ENCODE measurements at regions not wholly inside any gene's neighbourhood (a gene's known extent, or its start where the extent isn't known, plus 50 kb on each side); places are given as distances from the start of the nearest gene placed in this dataset.

GRCh38 chr9:18371141-18371540 lies 102.8 kb upstream of the ADAMTSL1 start:
- Mint-ChIP-seq H3K4me3 (no peak overlapping the region), H3K4me1 (no peaks in the 10 kb centered on the region), H3K27me3 (peaks cover 4% of the 10 kb centered on the region), H3K27ac (no peak overlapping the region), H3K9me3 (ENCODE audit: insufficient read depth) (no peaks in the 10 kb centered on the region)
- intact Hi-C loops (cut with micrococcal nuclease), result no loop called here
- Histone ChIP-seq H3K9me3 (ENCODE audit: control extremely low read depth in 1 of 3, control insufficient read depth in 2 of 3, insufficient read depth in 1 of 3, low read length in 2 of 3) (peaks cover 0 to 3% (median 0%) of the 10 kb centered on the region in 3 donors), H3K79me2 (ENCODE audit: control insufficient read depth, insufficient read depth, low read length) (no peaks in the 10 kb centered on the region), H4K20me1 (ENCODE audit: control insufficient read depth, insufficient read depth, low read length, poor library complexity, severe bottlenecking) (no peaks in the 10 kb centered on the region), H3K36me3 (replicated peaks in 1 of 2; ENCODE audit: control extremely low read depth in 1 of 2, control insufficient read depth in 1 of 2, extremely low read depth in 1 of 2, insufficient read depth in 2 of 2, low read length in 1 of 2) (no peaks in the 10 kb centered on the region), H3K4me2 (replicated peaks; ENCODE audit: low read depth, low read length, poor library complexity, severe bottlenecking) (no peak overlapping the region), H3K27ac (ENCODE audit: low read length in 2 of 2) (no peak overlapping the region), H2AFZ (ENCODE audit: insufficient read depth, low read depth, low read length, poor library complexity, severe bottlenecking) (no peak overlapping the region), H3K27me3 (replicated peaks in 1 of 4; ENCODE audit: control extremely low read depth in 1 of 4, control insufficient read depth in 3 of 4, insufficient read depth in 4 of 4, low read length in 3 of 4) (no peaks in the 10 kb centered on the region), H3K4me3 (ENCODE audit: control extremely low read depth in 1 of 5, extremely low read depth in 1 of 5, insufficient read depth in 1 of 5, low read depth in 2 of 5, low read length in 4 of 5) (no peak overlapping the region), H3K9ac (ENCODE audit: low read length) (no peak overlapping the region), H3K4me1 (ENCODE audit: control insufficient read depth in 2 of 2, insufficient read depth in 2 of 2, low read length in 2 of 2) (no peaks in the 10 kb centered on the region)
- no peak for TF ChIP-seq EZH2 (IDR thresholded peaks at IDR 0.05; ENCODE audit: borderline replicate concordance, insufficient read depth, low read depth, low read length, poor library complexity, severe bottlenecking)
- TF ChIP-seq, protein P1, sequence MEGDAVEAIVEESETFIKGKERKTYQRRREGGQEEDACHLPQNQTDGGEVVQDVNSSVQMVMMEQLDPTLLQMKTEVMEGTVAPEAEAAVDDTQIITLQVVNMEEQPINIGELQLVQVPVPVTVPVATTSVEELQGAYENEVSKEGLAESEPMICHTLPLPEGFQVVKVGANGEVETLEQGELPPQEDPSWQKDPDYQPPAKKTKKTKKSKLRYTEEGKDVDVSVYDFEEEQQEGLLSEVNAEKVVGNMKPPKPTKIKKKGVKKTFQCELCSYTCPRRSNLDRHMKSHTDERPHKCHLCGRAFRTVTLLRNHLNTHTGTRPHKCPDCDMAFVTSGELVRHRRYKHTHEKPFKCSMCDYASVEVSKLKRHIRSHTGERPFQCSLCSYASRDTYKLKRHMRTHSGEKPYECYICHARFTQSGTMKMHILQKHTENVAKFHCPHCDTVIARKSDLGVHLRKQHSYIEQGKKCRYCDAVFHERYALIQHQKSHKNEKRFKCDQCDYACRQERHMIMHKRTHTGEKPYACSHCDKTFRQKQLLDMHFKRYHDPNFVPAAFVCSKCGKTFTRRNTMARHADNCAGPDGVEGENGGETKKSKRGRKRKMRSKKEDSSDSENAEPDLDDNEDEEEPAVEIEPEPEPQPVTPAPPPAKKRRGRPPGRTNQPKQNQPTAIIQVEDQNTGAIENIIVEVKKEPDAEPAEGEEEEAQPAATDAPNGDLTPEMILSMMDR (IDR thresholded peaks at IDR 0.05), result no peak
- CTCF ChIA-PET, result no interaction called here
- POLR2A ChIA-PET, result no interaction called here
- ATAC-seq (ENCODE audit: low read depth), result no peak
- no peak for DNase-seq

DNA sequence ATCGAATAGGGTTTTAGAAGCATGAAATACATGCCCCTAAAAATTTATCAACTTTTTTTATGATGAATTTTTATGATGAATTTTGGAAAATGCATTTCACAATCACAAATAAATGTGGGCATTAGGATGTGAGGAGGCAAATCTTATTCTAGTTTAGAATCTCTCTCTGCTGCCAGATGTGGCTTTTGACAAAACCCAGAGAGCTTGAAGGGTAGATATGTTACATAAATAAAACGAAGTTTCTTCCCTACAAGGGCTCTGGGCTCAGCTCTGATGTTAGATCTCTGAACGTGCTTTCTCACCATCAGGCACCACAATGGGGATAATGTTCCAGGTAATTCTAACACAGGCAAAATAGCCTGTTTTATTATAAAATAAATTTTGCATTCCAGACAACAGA lies 102.3 kb upstream of the ADAMTSL1 start:
- POLR2A ChIA-PET, result no interaction called here
- no peaks in the 10 kb centered on the region for H3K9me3 Mint-ChIP-seq (ENCODE audit: insufficient read depth)
- Histone ChIP-seq H3K27ac (ENCODE audit: low read length in 2 of 2) (no peak overlapping the region), H3K79me2 (ENCODE audit: control insufficient read depth, insufficient read depth, low read length) (no peaks in the 10 kb centered on the region), H3K27me3 (replicated peaks in 1 of 4; ENCODE audit: control extremely low read depth in 1 of 4, control insufficient read depth in 3 of 4, insufficient read depth in 4 of 4, low read length in 3 of 4) (no peaks in the 10 kb centered on the region), H3K4me3 (ENCODE audit: control extremely low read depth in 1 of 5, extremely low read depth in 1 of 5, insufficient read depth in 1 of 5, low read depth in 2 of 5, low read length in 4 of 5) (no peak overlapping the region), H2AFZ (ENCODE audit: insufficient read depth, low read depth, low read length, poor library complexity, severe bottlenecking) (no peak overlapping the region), H3K4me2 (replicated peaks; ENCODE audit: low read depth, low read length, poor library complexity, severe bottlenecking) (no peak overlapping the region), H3K4me1 (ENCODE audit: control insufficient read depth in 2 of 2, insufficient read depth in 2 of 2, low read length in 2 of 2) (no peaks in the 10 kb centered on the region), H3K9me3 (ENCODE audit: control extremely low read depth in 1 of 3, control insufficient read depth in 2 of 3, insufficient read depth in 1 of 3, low read length in 2 of 3) (peaks cover 0 to 3% (median 0%) of the 10 kb centered on the region in 3 donors), H4K20me1 (ENCODE audit: control insufficient read depth, insufficient read depth, low read length, poor library complexity, severe bottlenecking) (no peaks in the 10 kb centered on the region), H3K36me3 (replicated peaks in 1 of 2; ENCODE audit: control extremely low read depth in 1 of 2, control insufficient read depth in 1 of 2, extremely low read depth in 1 of 2, insufficient read depth in 2 of 2, low read length in 1 of 2) (no peaks in the 10 kb centered on the region), H3K9ac (ENCODE audit: low read length) (no peak overlapping the region)
- TF ChIP-seq, protein P1 (IDR thresholded peaks at IDR 0.05), result no peak
- no peak for TF ChIP-seq EZH2 (IDR thresholded peaks at IDR 0.05; ENCODE audit: borderline replicate concordance, insufficient read depth, low read depth, low read length, poor library complexity, severe bottlenecking)
- no peak overlapping the region for H3K4me3 Mint-ChIP-seq
- ATAC-seq (ENCODE audit: low read depth), result no peak
- peaks cover 4% of the 10 kb centered on the region for H3K27me3 Mint-ChIP-seq
- WGBS (ENCODE audit: insufficient coverage), result no CpG with 5 or more reads among the region's 3 CpGs
- intact Hi-C loops (cut with micrococcal nuclease), result no loop called here
- no peaks in the 10 kb centered on the region for H3K4me1 Mint-ChIP-seq
- CTCF ChIA-PET, result no interaction called here
- DNase-seq, result no peak
- no peak overlapping the region for H3K27ac Mint-ChIP-seq

All from B cell (primary cell).